ENCODE measurements at regions not wholly inside any gene's neighbourhood (a gene's known extent, or its start where the extent isn't known, plus 50 kb on each side); places are given as distances from the start of the nearest gene placed in this dataset.

DNA sequence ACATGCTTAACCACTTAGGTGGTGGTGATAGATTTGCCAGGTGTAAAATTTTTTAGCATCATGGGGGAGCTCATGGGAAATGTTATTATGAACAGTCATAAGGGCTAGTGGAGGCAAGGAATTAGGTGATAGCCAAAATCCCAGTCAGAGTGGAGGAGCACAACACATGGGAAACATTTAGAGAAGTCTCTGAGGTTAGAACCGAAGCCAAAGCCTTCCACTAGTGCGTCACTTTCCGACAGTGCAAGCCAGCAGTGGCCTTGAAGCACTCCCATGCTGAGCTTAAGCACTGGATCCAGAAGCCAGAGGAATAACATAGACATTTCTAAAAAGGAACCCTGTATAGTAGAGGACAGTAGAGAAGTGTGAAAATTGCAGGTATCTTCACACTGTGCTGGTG, 101.5 kb upstream of the SNX2 start:
- H3K36me3 ChIP-seq (ENCODE audit: control insufficient read depth, insufficient read depth, low read length) = no peaks in the 10 kb centered on the region
- H3K23ac ChIP-seq (ENCODE audit: low read depth, low read length) = no peak overlapping the region
- no peak overlapping the region for H2BK20ac ChIP-seq (ENCODE audit: low read depth, low read length)
- H4K91ac ChIP-seq (ENCODE audit: insufficient read depth, low read depth, low read length) = no peak overlapping the region
- H4K5ac ChIP-seq (ENCODE audit: low read depth, low read length) = no peak overlapping the region
- no peak overlapping the region for H3K9ac ChIP-seq (ENCODE audit: low read depth, low read length)
- dilution Hi-C loops (cut with HindIII; ENCODE audit: low sequenced_read_pairs, unreplicated experiment) (no loop called here), in situ Hi-C loops (cut with MboI; ENCODE audit: low sequenced_read_pairs) (no loop called here), intact Hi-C loops (cut with micrococcal nuclease) (no loop called here)
- H2BK5ac ChIP-seq (ENCODE audit: low read depth, low read length, poor library complexity, severe bottlenecking) = no peak overlapping the region
- H2AK9ac ChIP-seq (replicated peaks; ENCODE audit: low read depth, low read length, poor library complexity) = no peak overlapping the region
- no peak overlapping the region for H3K4me2 ChIP-seq (ENCODE audit: low read depth, low read length)
- no peak overlapping the region for H3K4me3 ChIP-seq (ENCODE audit: insufficient read depth, low read depth, low read length)
- H3K27me3 ChIP-seq (ENCODE audit: control insufficient read depth, insufficient read depth, low read length) = peaks cover 1% of the 10 kb centered on the region
- ChIA-PET POLR2A (ENCODE audit: unreplicated experiment) (no interaction called here), CTCF (no interaction called here)
- H3K4me1 ChIP-seq (ENCODE audit: control insufficient read depth, insufficient read depth, low read length) = no peaks in the 10 kb centered on the region
- WGBS, 2 experiments (ENCODE audit: extremely low coverage in 2 of 2, insufficient read length in 1 of 2) = no CpG with 5 or more reads among the region's 3 CpGs
- no peak for TF ChIP-seq NFE2L2 (IDR thresholded peaks at IDR 0.05; ENCODE audit: low read depth, low read length)
- H2AFZ ChIP-seq (replicated peaks; ENCODE audit: low read length, poor library complexity) = no peak overlapping the region
- H2BK15ac ChIP-seq (ENCODE audit: low read depth, low read length) = no peak overlapping the region
- H3K14ac ChIP-seq (replicated peaks; ENCODE audit: low read depth, low read length) = no peak overlapping the region
- H3K27ac ChIP-seq (ENCODE audit: insufficient read depth, low read length) = no peak overlapping the region
- no TSS peak for BruUV-seq (replicated peaks)
- ATAC-seq (ENCODE audit: low read depth) = no peak
- no peak overlapping the region for H4K8ac ChIP-seq (ENCODE audit: low read depth in 2 of 2, low read length in 2 of 2)
- no peaks in the 10 kb centered on the region for H3K9me1 ChIP-seq (ENCODE audit: insufficient read depth, low read length)
- no peak overlapping the region for H3K18ac ChIP-seq (ENCODE audit: low read depth, low read length)
- H3K79me1 ChIP-seq (ENCODE audit: low read depth in 1 of 2, low read length in 2 of 2) = no peaks in the 10 kb centered on the region
- no peaks in the 10 kb centered on the region for H3K9me3 ChIP-seq (ENCODE audit: control insufficient read depth, insufficient read depth, low read length)
- no peak overlapping the region for H3K56ac ChIP-seq (ENCODE audit: extremely low read depth, insufficient read depth, low read length)
- no peak overlapping the region for H2AK5ac ChIP-seq (ENCODE audit: low read depth, low read length)
- no peak overlapping the region for H2BK120ac ChIP-seq (ENCODE audit: low read depth, low read length)
- no peak overlapping the region for H3K4ac ChIP-seq (ENCODE audit: low read depth, low read length)
- H4K20me1 ChIP-seq (ENCODE audit: insufficient read depth, low read length) = no peaks in the 10 kb centered on the region
- no peak for DNase-seq

All from IMR-90 (cell line).